ENCODE measurements at regions not wholly inside any gene's neighbourhood (a gene's known extent, or its start where the extent isn't known, plus 50 kb on each side); places are given as distances from the start of the nearest gene placed in this dataset.

- H3K4me1 Mint-ChIP-seq (ENCODE audit: low read depth in 2 of 2), result no peaks in the 10 kb centered on the region
- peaks cover 0 to 7% of the 10 kb centered on the region in 2 donors for H3K9me3 Mint-ChIP-seq
- no peak overlapping the region for H3K4me3 Mint-ChIP-seq
- H3K27ac Mint-ChIP-seq, result no peak overlapping the region
- ATAC-seq (replicated peaks), result no peak
- H3K27me3 Mint-ChIP-seq, result no peaks in the 10 kb centered on the region
- no peaks in the 10 kb centered on the region for H3K36me3 Mint-ChIP-seq (ENCODE audit: insufficient read depth)
- DNase-seq, result no peak
These were observed 51.4 kb upstream of the SOX2 start for GRCh38 chr3:181660337-181660736.

- no peaks in the 10 kb centered on the region for H3K27me3 Mint-ChIP-seq
- H3K4me1 Mint-ChIP-seq (ENCODE audit: low read depth in 2 of 2), result no peaks in the 10 kb centered on the region
- no peaks in the 10 kb centered on the region for H3K36me3 Mint-ChIP-seq (ENCODE audit: insufficient read depth)
- ATAC-seq (replicated peaks) (no peak), DNase-seq (no peak)
- H3K4me3 Mint-ChIP-seq, result no peak overlapping the region
- H3K27ac Mint-ChIP-seq, result no peak overlapping the region
- peaks cover 0 to 7% of the 10 kb centered on the region in 2 donors for H3K9me3 Mint-ChIP-seq
These were observed 74.3 kb upstream of the SOX2 start for GRCh38 chr3:181637456-181637855.

- peaks cover 0 to 7% of the 10 kb centered on the region in 2 donors for H3K9me3 Mint-ChIP-seq
- H3K27me3 Mint-ChIP-seq, result no peaks in the 10 kb centered on the region
- H3K27ac Mint-ChIP-seq, result no peak overlapping the region
- H3K36me3 Mint-ChIP-seq (ENCODE audit: insufficient read depth), result no peaks in the 10 kb centered on the region
- H3K4me1 Mint-ChIP-seq (ENCODE audit: low read depth in 2 of 2), result no peaks in the 10 kb centered on the region
- ATAC-seq (replicated peaks) (no peak), DNase-seq (no peak)
- no peak overlapping the region for H3K4me3 Mint-ChIP-seq
These were observed 74.7 kb upstream of the SOX2 start for GRCh38 chr3:181637056-181637455.

GRCh38 chr3:181635141-181635540, 76.6 kb upstream of the SOX2 start:
- Mint-ChIP-seq H3K4me1 (ENCODE audit: low read depth in 2 of 2) (no peaks in the 10 kb centered on the region), H3K27ac (no peak overlapping the region), H3K9me3 (peaks cover 0 to 7% of the 10 kb centered on the region in 2 donors), H3K36me3 (ENCODE audit: insufficient read depth) (no peaks in the 10 kb centered on the region), H3K27me3 (no peaks in the 10 kb centered on the region), H3K4me3 (no peak overlapping the region)
- DNase-seq, result no peak
- ATAC-seq (replicated peaks), result no peak

GRCh38 chr3:181633556-181633955, 78.2 kb upstream of the SOX2 start:
- ATAC-seq (replicated peaks), result no peak
- Mint-ChIP-seq H3K4me1 (ENCODE audit: low read depth in 2 of 2) (no peaks in the 10 kb centered on the region), H3K4me3 (no peak overlapping the region)

GRCh38 chr3:181631901-181632300, 79.8 kb upstream of the SOX2 start:
- Mint-ChIP-seq H3K4me3 (no peak overlapping the region), H3K4me1 (ENCODE audit: low read depth in 2 of 2) (no peaks in the 10 kb centered on the region), H3K9me3 (peaks cover 7 to 12% of the 10 kb centered on the region in 2 donors), H3K27me3 (no peaks in the 10 kb centered on the region), H3K27ac (no peak overlapping the region), H3K36me3 (ENCODE audit: insufficient read depth) (no peaks in the 10 kb centered on the region)
- DNase-seq (no peak), ATAC-seq (replicated peaks) (no peak)

More at GRCh38 chr3:181633556-181633955, 78.2 kb upstream of the SOX2 start:
- Mint-ChIP-seq H3K27ac (no peak overlapping the region), H3K27me3 (no peaks in the 10 kb centered on the region), H3K36me3 (ENCODE audit: insufficient read depth) (no peaks in the 10 kb centered on the region), H3K9me3 (peaks cover 7 to 11% of the 10 kb centered on the region in 2 donors)
- no peak for DNase-seq

- peaks cover 7 to 12% of the 10 kb centered on the region in 2 donors for H3K9me3 Mint-ChIP-seq
- no peak overlapping the region for H3K4me3 Mint-ChIP-seq
- no peaks in the 10 kb centered on the region for H3K36me3 Mint-ChIP-seq (ENCODE audit: insufficient read depth)
- no peak for ATAC-seq (replicated peaks)
- H3K4me1 Mint-ChIP-seq (ENCODE audit: low read depth in 2 of 2), result no peaks in the 10 kb centered on the region
- H3K27ac Mint-ChIP-seq, result no peak overlapping the region
- DNase-seq, result no peak
- no peaks in the 10 kb centered on the region for H3K27me3 Mint-ChIP-seq
These were observed 80.9 kb upstream of the SOX2 start for GRCh38 chr3:181630853-181631252.

- H3K9me3 Mint-ChIP-seq, result peaks cover 7 to 9% of the 10 kb centered on the region in 2 donors
- H3K36me3 Mint-ChIP-seq (ENCODE audit: insufficient read depth), result no peaks in the 10 kb centered on the region
- no peaks in the 10 kb centered on the region for H3K4me1 Mint-ChIP-seq (ENCODE audit: low read depth in 2 of 2)
- no peak for DNase-seq
- H3K27ac Mint-ChIP-seq, result no peak overlapping the region
- ATAC-seq (replicated peaks), result no peak
- no peaks in the 10 kb centered on the region for H3K27me3 Mint-ChIP-seq
- no peak overlapping the region for H3K4me3 Mint-ChIP-seq
These were observed 82.0 kb upstream of the SOX2 start for GRCh38 chr3:181629711-181630110.

GRCh38 chr3:181629029-181629428, 82.7 kb upstream of the SOX2 start:
- H3K9me3 Mint-ChIP-seq, result peaks cover 6 to 7% of the 10 kb centered on the region in 2 donors
- no peak for ATAC-seq (replicated peaks)
- H3K4me1 Mint-ChIP-seq (ENCODE audit: low read depth in 2 of 2), result no peaks in the 10 kb centered on the region
- no peak overlapping the region for H3K4me3 Mint-ChIP-seq
- no peaks in the 10 kb centered on the region for H3K27me3 Mint-ChIP-seq
- no peak for DNase-seq
- H3K27ac Mint-ChIP-seq, result no peak overlapping the region
- H3K36me3 Mint-ChIP-seq (ENCODE audit: insufficient read depth), result no peaks in the 10 kb centered on the region

GRCh38 chr3:181628384-181628783, 83.3 kb upstream of the SOX2 start:
- ATAC-seq (replicated peaks) (no peak), DNase-seq (no peak)
- Mint-ChIP-seq H3K27me3 (no peaks in the 10 kb centered on the region), H3K9me3 (peaks cover 6 to 7% of the 10 kb centered on the region in 2 donors), H3K4me1 (ENCODE audit: low read depth in 2 of 2) (no peaks in the 10 kb centered on the region), H3K36me3 (ENCODE audit: insufficient read depth) (no peaks in the 10 kb centered on the region), H3K4me3 (no peak overlapping the region), H3K27ac (no peak overlapping the region)

GRCh38 chr3:181626036-181626435, 85.7 kb upstream of the SOX2 start:
- H3K4me3 Mint-ChIP-seq, result no peak overlapping the region
- no peak for ATAC-seq (replicated peaks)
- no peak overlapping the region for H3K27ac Mint-ChIP-seq
- no peaks in the 10 kb centered on the region for H3K27me3 Mint-ChIP-seq
- H3K4me1 Mint-ChIP-seq (ENCODE audit: low read depth in 2 of 2), result no peaks in the 10 kb centered on the region
- H3K36me3 Mint-ChIP-seq (ENCODE audit: insufficient read depth), result no peaks in the 10 kb centered on the region
- DNase-seq, result no peak
- peaks cover 6 to 7% of the 10 kb centered on the region in 2 donors for H3K9me3 Mint-ChIP-seq

GRCh38 chr3:181623924-181624694, 87.6 kb upstream of the SOX2 start:
- H3K27me3 Mint-ChIP-seq, result no peaks in the 10 kb centered on the region
- peaks cover 3% of the 10 kb centered on the region in 2 donors for H3K9me3 Mint-ChIP-seq
- no peaks in the 10 kb centered on the region for H3K36me3 Mint-ChIP-seq (ENCODE audit: insufficient read depth)
- no peak for DNase-seq
- H3K27ac Mint-ChIP-seq, result no peak overlapping the region
- no peak overlapping the region for H3K4me3 Mint-ChIP-seq
- no peak for ATAC-seq (replicated peaks)
- no peaks in the 10 kb centered on the region for H3K4me1 Mint-ChIP-seq (ENCODE audit: low read depth in 2 of 2)

GRCh38 chr3:181622365-181622764, 89.4 kb upstream of the SOX2 start:
- Mint-ChIP-seq H3K9me3 (no peaks in the 10 kb centered on the region), H3K4me1 (ENCODE audit: low read depth in 2 of 2) (no peaks in the 10 kb centered on the region), H3K27me3 (no peaks in the 10 kb centered on the region), H3K4me3 (no peak overlapping the region), H3K36me3 (ENCODE audit: insufficient read depth) (no peaks in the 10 kb centered on the region), H3K27ac (no peak overlapping the region)
- ATAC-seq (replicated peaks) (no peak), DNase-seq (no peak)

GRCh38 chr3:181619897-181620296, 91.8 kb upstream of the SOX2 start:
- ATAC-seq (replicated peaks) (no peak), DNase-seq (no peak)
- Mint-ChIP-seq H3K4me1 (ENCODE audit: low read depth in 2 of 2) (no peaks in the 10 kb centered on the region), H3K27me3 (no peaks in the 10 kb centered on the region), H3K36me3 (ENCODE audit: insufficient read depth) (no peaks in the 10 kb centered on the region), H3K4me3 (no peak overlapping the region), H3K9me3 (peaks cover 0 to under 1% of the 10 kb centered on the region in 2 donors), H3K27ac (no peak overlapping the region)
